NCI-H510A (cell line): ENCODE measurements at regions not wholly inside any gene's neighbourhood (a gene's known extent, or its start where the extent isn't known, plus 50 kb on each side); places are given as distances from the start of the nearest gene placed in this dataset.
"Not testable (repeated sequence)": the region's sequence is repeated elsewhere in the genome, so short reads cannot be mapped to it uniquely, and the experiment has no call there.

Experiments
- DNase-seq: peaks from one replicate; lab custom pipeline; 2025; lab: John Stamatoyannopoulos, UW

DNA sequence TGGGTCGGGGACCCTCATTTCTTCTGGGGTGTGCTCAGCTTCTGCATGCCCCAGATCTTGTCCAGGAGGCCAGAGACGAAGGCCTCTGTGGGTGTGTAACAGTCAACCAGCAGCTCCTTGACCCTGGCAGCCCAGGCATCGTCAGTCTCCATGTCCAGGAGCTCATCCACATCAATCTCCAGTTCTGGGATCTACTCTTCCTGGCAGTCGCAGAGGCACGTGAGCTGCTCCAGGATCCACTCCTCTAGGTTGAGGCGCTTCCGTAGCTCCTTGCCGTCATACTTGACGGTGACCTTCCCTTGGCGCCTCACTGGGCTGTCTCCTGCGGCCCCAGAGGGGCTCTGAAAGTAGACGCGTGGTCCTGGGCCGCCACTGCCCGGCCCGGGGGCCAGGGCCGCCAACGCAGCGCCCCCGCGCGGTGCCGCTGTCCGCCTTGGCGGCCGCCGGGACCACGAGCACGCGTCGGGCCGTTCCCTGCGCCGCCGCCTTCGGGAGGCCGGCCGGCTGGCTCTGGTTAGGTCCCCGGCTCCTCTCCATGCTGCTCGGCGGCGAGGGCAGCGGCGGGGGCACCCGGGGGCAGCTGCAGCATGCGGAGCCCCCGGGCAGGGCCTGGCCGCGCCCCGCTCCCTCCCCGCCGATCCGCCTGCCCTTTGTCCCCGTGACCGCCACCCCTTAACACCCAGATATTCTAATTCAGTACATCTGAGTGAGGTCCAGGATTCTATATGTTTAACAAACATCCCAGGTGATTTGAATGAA, 170.5 kb downstream of the SEPTIN7 start:
- DNase-seq, result no peak

DNA sequence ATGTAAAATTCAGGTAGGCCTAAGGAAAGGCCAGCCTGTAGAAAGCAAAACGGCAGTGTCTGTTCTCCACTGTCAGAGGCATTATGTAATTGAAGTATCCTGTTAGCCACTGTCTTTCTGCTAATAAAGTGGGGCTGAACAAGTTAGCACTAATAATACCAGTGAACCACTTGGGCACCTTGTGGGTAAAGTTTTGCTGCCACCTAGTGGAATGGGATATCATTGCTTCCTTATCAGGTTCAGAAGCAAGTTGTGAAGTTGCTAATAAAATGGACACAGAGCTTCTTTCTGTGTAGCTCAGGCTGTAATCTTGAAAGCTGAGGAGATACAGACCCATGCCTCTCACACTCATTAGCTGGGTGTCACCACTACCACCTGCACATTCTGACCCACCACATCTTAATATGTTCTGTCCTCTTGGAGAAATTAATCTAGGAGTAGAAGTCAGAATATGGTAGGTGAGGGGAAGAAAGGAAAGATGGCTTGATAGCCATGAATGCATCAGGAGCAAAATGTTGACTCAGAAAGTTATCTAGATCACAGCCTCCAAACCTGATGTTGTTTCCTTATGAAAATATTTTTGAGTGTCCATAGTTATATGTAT, 175.1 kb downstream of the SEPTIN7 start:
- peak; percentile 10 for DNase-seq

- not testable (repeated sequence) for DNase-seq
Measured at GRCh38 chr7:35978816-35979640, 174.0 kb upstream of the EEPD1 start.

- DNase-seq, result no peak
Measured at GRCh38 chr7:35982600-35982999, 170.5 kb upstream of the EEPD1 start.

DNA sequence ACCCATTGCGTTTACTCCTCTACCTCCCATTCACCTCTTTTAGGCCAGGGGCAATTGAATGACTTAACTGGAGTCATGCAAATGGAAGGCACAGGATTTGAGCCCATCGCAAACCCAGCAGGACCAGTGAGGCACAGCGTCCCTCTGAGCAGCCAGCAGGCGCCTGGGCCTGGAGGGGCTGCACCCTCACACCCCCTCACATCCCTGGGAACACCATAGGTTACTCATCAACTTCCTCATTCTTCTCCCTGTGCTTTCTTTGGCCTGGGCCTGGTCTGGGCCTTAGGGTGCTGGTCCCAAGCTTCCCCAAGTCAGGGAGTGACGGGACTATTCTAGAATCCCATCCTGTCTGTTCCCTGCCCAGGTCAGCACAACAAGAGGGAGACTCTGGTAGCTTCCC, 169.4 kb upstream of the EEPD1 start:
- no peak for DNase-seq

DNA sequence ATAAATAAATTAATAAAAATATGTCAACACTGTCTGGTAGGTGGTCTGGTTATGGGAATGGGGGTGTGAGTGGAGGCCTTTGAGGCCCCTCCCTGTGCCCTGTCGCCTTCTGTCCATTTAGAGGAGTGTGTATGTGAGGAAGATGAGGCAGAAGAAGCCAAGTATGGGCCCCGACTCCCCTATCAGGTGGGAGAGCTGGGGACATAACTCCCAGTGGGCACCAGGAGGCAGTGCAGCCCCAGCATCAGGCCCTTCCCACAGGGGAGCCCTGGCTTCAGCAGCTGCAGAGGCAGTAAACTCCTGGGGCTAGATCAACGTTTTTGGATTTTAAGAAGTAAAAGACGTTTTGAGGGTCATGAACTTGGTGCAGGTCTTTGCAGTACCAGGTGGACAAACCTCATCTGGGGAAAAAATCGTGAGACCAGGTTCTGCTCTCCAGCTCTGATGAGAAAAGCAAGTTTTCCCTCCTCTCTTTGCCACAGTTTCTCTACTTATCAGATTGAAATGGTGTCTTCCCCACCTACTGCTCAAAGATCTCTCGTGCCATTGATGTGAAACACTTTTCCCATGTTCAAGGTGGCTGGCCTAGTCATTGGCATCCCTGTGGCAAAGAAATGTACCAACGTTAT, 167.8 kb upstream of the EEPD1 start:
- peak; percentile 8 for DNase-seq

GRCh38 chr7:35987016-35987415, 166.0 kb upstream of the EEPD1 start:
- no peak for DNase-seq

- DNase-seq, result no peak
Measured at GRCh38 chr7:35988105-35988504, 164.9 kb upstream of the EEPD1 start.

- DNase-seq, result no peak
Measured at GRCh38 chr7:35988818-35989217, 164.2 kb upstream of the EEPD1 start.

DNA sequence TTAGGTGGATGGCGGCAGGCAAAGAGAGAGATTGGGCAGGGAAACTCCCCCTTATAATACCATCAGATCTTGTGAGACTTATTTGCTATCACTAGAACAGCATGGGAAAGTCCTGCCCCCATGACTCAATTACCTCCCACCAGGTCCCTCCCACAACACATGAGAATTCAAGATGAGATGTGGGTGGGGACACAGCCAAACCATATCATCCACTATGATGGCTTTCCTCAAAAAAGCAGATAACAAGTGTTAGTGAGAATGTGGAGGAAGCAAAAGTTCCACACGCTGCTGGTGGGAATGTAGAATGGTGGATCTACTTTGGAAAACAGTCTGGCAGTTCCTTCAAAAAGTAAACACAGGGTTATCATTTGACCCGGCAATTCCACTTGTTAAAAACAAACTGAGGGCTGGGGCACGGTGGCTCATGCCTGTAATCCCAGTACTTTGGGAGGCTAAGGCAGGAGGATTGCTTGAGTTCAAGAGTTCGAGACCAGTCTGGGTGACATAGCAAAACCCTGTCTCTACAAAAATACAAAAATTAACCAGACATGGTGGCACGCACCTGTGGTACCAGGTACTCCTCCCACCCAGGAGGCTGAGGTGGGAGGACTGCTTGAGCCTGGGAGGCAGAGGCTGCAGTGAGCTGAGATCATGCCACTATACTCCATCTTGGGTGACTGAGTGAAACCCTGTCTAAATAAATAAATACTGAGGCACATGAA, 161.4 kb upstream of the EEPD1 start:
- DNase-seq, result no peak

DNA sequence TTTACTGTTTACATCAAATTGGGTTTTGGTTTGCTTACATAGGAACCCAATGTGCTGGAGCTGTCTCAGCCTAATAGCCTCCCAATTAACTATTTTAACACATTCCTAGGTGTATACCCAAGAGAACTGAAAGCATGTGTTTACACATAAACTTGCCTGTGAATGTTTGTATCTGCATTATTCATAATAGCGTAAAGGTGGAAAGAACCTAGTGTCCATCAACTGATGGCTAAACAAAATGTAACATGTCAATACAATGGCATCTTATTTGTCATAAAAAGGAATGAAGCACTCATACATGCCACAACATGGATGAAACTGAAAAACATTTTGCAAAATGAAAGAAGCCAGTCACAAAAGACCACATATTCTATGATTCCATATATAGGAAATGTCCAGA, 160.6 kb upstream of the EEPD1 start:
- no peak for DNase-seq

GRCh38 chr7:35993113-35993512, 159.9 kb upstream of the EEPD1 start:
- no peak for DNase-seq

DNA sequence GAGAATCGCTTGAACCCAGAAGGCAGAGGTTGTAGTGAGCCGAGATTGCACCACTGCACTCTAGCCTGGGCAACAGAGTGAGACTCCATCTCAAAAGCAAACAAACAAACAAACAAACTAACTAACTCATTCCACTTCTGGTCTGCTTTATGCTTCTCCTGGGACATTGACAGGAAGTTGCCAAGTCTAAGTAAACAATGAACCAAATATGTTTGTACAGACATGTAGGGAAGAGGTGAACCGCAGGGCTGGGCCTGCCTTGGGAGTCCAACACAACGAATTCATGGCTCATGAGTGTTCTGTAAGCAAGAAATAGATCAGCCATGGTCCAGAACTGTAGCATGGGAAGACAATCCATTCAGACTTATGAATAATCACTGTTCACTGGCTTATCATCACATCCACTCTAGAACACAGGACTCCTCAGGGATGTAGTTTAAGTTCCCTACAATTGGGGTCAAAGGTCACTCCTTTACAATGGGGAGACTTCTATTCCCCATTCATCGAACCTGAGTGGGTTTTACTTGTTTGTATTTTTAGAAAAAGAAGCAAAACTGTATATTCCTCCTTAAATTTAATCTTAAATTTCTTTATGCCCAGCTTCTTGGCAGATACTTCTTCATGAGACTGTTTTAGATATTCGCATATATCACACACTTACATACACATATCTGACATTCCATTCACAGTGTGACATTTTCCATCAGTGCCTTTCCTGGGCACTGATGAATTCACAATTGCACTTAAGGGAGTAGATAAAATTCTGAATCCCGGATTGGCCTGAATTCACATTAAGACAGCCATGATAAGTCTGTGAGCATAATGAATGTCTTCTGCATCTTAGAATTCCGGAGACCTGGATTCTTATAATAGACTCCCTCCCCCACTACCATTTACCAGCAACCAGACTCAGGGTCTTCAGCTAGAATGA, 159.1 kb upstream of the EEPD1 start:
- DNase-seq, result no peak

- DNase-seq, result no peak
Measured at GRCh38 chr7:35995334-35995733, 157.7 kb upstream of the EEPD1 start.

DNA sequence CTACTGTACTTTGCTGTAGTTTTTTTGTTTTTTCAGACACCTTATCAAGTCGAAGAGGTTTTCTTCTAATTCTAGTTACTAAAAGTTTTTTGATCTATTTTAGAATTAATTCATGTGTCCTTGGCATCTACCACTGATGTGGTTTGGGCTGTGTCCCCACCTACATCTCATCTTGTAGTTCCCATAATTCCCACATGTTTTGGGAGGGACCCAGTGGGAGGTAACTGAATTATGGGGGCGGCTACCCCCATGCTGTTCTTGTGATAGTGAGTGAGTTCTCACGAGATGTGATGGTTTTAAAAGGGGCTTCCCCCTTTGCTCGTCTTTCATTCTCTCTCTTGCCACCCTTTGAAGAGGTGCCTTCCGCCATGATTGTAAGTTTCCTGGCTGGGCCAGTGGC, 154.6 kb upstream of the EEPD1 start:
- no peak for DNase-seq

- no peak for DNase-seq
Measured at GRCh38 chr7:36001546-36001945, 151.5 kb upstream of the EEPD1 start.

DNA sequence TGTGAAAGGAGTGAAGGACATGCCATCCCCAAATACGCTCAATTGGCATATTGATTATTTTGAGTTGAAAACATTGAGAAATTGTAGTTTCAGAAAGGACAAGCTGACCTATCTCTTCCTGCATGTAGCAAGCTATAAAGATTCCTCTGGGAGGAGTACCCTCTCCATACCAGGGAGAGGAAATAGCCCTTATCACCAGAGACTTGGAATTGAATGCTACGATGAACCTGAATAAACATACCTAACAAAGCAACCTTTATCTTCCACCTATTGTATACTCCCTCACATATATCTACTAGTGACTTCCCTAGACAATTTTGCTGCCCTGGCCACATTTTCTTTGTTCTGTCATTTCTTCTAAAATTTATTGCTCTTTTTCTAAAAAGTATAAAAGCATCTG, 150.2 kb upstream of the EEPD1 start:
- no peak for DNase-seq

DNA sequence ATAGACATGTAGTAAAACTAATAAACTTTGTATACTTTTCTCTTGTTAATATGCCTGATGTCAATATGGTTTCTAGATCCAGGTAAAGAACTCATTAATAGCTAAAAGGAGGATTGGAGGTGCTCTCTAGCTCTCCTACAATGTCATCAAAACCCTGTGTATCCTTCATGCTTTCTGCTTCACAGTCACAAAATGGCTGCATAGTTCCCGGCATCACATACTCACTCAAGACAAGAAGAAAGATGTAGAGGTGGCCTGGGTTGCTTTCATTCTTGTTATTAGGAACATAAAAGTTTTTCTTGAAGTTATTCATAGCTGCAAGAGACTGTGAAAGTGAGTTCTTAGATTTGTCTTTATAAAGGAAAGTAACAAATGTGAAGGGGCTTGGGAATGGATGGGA, 149.7 kb upstream of the EEPD1 start:
- DNase-seq, result no peak

DNA sequence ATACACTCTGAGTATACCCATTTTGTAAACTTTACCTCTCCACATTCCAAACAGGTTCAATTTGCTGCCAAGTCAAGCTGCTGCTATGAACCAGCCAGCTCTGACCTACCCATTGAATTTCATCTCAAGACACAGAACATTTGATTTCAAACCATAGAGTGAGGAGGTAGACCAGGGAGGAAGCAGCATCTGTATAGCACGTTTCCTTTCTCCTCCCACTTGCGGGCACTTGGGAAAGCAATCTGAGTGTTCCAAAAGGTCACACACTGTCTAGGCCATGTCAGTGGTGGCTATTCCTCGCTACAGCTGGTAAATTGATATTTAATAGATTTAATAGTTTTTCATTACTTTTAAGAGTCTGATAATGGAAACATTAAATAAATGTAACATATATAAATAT, 147.8 kb upstream of the EEPD1 start:
- DNase-seq, result no peak

DNA sequence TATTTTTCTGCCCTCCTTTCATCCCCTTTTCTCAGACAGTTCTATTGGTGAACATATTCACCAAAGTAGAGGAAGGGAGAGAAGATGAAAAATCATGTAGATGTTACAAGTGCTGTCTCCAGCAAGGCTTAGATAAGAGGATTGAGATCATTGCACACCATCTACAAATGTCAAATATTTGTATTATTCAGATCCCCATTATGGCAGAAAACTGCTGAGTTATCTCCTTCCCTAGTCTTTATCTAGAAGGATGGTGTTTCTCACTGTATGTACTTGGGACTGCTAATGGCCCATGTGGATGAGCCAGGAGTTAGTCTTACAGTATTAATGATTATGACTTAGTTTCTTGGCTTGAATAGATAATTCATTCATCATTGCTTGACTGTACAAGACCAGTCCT, 147.2 kb upstream of the EEPD1 start:
- DNase-seq, result no peak
